ENCODE measurements at regions not wholly inside any gene's neighbourhood (a gene's known extent, or its start where the extent isn't known, plus 50 kb on each side); places are given as distances from the start of the nearest gene placed in this dataset.
"Not testable (repeated sequence)": the region's sequence is repeated elsewhere in the genome, so short reads cannot be mapped to it uniquely, and the experiment has no call there.

DNA sequence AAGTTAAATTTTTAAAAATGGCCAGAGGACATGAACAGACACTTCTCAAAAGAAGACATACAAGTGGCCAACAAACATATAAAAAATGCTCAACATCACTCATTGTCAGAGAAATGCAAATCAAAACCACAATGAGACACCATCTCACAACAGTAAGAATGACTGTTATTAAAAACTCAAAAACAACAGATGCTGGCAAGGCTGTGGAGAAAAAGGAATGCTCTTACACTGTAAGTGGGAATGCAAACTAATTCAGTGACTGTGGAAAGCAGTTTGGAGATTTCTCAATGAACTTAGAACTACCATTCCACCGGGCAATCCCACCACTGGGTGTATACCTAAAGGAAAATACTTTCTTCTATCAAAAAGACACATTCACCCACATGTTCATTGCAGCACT lies 168.5 kb upstream of the PIK3R1 start:
- no peak for DNase-seq (ENCODE audit: low read depth)

DNA sequence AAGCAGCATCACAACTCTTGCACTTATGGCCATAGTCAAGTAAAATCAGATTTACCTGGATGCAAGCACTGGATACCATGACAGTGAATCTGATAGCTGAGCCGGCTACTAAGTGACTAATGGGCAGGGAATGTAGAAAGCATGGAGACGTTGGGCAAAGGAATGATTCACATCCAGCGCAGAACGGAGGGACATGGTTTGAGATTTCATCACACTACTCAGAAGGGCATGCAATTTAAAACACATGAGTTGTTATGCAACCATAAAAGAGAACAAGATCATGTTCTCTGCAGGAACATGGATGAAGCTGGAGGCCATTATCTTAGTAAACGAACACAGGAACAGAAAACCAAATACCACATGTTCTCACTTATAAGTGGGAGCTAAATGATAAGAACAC lies 169.1 kb upstream of the PIK3R1 start:
- in situ Hi-C loops (cut with HindIII; ENCODE audit: low pct_unique_long_range_greater_than_20kb, low sequenced_read_pairs): no loop called here
- peak; percentile 71 for DNase-seq (ENCODE audit: low read depth)

More for the DNA sequence above, 168.5 kb upstream of the PIK3R1 start:
- in situ Hi-C loops (cut with HindIII; ENCODE audit: low pct_unique_long_range_greater_than_20kb, low sequenced_read_pairs): no loop called here

DNA sequence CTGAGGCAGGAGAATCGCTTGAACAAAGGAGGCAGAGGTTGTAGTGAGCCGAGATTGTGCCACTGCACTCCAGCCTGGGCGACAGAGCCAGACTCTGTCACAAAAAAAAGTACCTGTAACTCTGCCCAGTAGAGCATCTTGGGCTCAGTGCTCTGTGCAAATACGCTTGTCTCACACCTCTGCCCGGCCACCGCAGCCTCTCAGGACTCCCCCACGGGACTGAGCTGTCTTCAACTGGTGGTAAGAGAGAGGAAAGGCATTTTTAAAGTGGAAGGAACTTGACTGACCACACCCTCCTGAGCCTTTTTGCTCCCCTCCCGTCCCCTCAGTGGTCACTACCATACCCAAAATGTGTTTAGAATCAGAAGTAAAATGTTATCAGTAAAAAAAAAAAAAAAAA lies 174.3 kb upstream of the PIK3R1 start:
- in situ Hi-C loops (cut with HindIII; ENCODE audit: low pct_unique_long_range_greater_than_20kb, low sequenced_read_pairs): no loop called here
- no peak for DNase-seq (ENCODE audit: low read depth)

DNA sequence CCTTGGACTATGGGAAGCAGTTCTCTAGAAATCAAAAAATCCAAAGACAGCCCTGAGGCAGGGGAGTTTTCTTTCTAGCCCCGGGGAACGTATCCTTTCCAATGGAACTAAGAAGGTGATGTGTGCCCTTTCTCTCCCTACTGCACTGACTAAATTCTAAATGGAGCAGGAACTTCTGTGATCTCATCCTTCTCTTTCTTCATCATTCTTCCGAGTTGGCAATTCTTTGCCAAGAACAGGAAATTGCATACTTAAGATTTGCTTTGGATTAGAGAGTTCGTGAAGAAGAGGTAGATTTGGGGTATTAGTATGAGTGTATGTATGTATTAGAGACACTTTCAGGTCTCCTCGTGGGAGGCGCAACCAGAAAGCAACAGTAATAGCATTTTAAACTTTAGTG lies 178.0 kb upstream of the PIK3R1 start:
- in situ Hi-C loops (cut with HindIII; ENCODE audit: low pct_unique_long_range_greater_than_20kb, low sequenced_read_pairs): no loop called here
- no peak for DNase-seq (ENCODE audit: low read depth)

DNA sequence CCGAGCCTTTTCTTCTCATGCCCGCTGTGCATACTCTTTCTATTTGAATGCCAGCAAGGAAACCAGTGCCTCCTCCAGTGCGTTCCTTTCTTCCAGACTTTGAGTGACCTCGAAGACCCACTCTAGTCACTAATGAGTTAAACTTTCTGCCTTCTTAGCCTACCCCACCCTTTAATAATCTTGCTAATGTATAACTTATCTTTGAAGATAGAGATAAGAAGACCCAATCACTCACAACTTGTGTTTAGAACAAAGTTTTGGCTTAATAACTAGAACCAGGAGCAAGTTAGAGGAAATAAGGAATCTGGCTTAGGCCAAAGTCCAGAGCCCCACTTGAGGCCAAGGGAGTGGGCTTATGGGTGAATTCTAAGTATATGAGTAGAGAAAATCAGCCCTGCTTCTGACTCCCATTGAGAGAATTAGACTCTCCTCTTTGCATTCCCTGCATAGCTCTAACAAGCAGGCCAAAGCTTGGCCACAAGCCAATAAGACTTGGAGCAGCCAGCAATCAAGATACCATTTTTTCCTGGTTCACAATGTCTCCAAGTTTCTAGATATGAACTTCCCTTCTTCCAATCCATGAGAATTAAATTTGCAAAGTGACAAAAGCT lies 181.5 kb upstream of the PIK3R1 start:
- in situ Hi-C loops (cut with HindIII; ENCODE audit: low pct_unique_long_range_greater_than_20kb, low sequenced_read_pairs): no loop called here
- DNase-seq (ENCODE audit: low read depth): no peak

DNA sequence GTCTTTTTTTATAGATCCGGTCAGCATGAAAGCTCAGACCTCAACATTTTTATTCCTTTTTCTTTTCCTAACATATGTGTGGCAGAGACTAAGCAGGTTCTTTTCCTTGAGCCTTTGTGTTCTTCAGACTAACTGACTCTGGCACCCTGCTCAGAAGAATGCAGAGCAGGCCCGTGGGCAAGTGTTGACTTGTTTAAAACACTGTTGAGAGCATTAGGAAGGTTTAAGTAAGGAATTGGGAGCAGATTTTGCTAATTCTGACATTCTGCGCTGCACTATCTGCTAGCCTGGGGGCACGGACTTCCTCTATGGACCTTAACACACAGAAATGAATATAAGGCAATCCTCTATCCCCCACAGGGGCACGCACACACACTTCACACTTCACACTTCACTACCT lies 182.5 kb upstream of the PIK3R1 start:
- in situ Hi-C loops (cut with HindIII; ENCODE audit: low pct_unique_long_range_greater_than_20kb, low sequenced_read_pairs): no loop called here

DNA sequence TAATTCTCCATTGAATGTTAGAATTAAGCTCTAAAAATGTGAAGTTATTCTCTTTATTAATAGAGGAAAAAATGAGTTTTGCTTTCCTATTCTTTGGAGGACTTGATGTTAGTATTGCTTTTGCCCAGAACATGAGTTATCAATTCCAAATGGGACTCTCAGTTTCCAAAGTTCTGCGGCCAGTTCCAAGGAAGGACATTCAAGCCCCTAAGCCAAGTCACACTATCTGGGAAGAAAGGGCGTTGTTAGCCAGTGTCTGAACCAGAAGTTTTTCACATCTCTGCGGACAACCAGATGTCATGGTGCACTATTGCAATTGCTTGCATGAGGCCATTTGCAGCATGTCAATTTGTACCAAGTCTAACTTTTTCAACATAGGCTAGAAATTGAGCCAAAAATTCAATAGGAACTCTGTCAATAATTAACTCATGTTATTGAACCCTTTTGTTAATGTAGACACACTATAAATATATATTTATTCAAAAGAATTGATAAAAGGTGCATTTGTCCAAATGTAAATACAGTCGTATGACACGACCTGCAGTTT lies 183.3 kb upstream of the PIK3R1 start:
- in situ Hi-C loops (cut with HindIII; ENCODE audit: low pct_unique_long_range_greater_than_20kb, low sequenced_read_pairs): no loop called here
- DNase-seq (ENCODE audit: low read depth): no peak

More for the DNA sequence above, 182.5 kb upstream of the PIK3R1 start:
- no peak for DNase-seq (ENCODE audit: low read depth)

DNA sequence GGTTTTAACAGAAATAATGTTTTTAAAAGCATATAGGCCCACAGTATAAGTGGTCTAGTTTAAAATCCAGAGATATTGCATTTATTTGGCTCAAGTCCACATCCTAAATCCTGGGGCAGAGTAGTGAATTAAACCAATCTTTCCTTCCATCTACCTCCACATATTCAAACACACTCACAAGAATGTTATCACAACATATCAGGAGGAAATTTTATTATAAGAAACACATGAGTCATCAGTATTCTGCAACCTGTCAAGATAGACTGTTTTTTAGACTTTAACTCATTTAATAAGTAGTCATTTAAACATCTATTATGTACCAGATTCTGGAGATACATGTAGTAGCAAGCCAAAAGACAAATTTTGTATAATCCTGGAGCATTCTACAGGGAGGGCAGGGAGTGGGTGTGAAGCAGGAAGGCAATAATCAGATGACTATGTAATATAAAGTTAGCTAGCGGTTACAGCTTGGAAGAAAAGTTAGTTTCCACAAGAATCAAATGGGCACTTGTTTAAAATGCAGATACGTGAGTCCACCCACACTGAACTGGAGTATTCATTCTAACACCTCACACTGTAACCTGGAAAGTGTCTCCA lies 187.3 kb upstream of the PIK3R1 start:
- in situ Hi-C loops (cut with HindIII; ENCODE audit: low pct_unique_long_range_greater_than_20kb, low sequenced_read_pairs): no loop called here
- no peak for DNase-seq (ENCODE audit: low read depth)

DNA sequence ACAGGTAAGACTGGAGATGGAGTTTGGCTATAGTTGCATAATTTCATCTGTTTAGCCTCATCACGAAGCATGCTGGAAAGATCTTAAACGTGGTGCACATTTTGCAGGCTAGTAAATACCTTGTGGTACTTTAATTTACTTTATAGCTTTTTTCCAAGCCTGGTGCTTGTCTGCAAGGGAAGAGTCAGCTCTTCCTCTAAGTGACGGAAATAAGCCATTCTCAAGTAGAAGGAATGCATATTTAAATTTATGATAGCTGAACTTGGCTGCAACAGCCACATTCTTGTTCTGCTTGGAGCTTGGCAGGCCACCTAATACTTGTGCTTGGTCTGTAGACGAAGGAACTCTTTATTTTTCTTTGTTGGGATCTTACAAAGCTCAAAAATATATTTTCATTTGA lies 188.0 kb upstream of the PIK3R1 start:
- in situ Hi-C loops (cut with HindIII; ENCODE audit: low pct_unique_long_range_greater_than_20kb, low sequenced_read_pairs): no loop called here
- no peak for DNase-seq (ENCODE audit: low read depth)

DNA sequence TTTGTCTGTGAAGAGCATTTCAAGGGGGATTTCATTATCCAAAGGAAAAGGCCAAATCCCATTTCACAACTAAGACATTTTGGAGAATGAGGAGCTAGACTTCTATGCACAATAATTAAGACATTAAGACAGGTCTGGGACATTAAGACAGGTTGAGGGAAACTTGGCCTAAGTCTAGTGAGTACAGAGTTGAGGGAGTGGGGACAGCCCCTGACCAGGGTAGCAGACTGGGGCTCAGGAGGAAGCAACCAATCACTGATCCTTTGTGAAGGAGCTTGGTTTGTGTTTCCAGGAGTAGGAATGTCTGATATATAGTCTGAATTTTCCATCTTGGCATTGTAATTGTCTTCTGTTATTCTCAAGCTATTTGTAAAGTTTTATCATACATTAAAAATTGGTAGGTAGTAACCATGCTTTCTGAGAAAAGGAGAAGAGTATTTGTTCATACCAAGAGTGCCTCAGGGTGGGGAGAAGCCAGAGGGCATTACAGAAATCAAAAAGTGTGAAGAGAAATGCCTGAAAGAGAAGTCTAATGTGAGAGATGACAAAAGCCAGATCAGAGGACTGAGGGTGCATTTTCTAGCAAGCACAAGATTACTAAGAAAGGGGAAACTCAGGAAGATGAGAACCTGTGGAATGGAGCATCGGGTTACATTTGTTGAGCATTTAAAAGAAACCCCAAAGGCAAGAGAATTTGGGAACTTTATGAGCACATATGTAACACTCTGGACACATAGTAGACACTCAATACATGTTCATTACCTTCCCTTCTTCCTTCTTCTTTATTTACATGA lies 189.3 kb upstream of the PIK3R1 start:
- no peak for DNase-seq (ENCODE audit: low read depth)
- in situ Hi-C loops (cut with HindIII; ENCODE audit: low pct_unique_long_range_greater_than_20kb, low sequenced_read_pairs): no loop called here

DNA sequence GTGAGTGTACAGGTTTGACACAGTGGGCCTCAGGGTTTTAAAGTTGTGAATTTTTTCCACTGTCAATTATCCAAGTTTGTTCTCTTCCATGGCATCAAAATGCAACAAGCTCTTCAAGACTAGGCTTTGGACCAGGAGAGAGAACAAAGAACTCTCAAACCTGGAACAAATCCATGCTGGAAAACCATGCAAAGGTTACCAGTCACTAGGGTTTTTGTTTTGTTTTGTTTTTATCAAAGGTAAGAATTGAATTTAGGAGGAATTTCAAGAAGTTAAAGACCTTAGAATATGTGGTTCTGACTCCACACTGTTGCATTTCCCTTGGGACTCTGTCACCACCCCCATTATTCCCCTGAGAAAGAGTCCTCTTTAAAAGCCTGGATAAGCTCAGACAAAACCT lies 191.1 kb upstream of the PIK3R1 start:
- DNase-seq (ENCODE audit: low read depth): no peak
- in situ Hi-C loops (cut with HindIII; ENCODE audit: low pct_unique_long_range_greater_than_20kb, low sequenced_read_pairs): no loop called here

DNA sequence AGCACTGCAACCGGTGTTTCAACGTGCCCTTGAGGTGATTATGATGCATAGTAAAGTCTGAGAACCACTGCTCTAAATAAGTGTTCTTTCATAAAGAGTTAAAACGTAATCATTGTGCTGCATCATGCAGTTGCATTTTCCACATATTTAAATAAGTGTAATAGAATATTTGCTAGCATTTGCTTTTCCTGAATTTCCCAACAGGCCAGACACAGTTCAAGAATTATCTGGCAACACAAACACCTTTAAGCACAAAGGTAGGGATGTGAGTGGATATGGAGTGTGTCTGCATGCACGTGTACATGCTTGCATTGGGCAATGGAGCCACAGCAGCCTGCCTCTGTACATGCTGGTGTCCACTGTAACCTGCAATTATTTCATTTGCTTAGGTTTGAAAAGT lies 193.6 kb upstream of the PIK3R1 start:
- DNase-seq (ENCODE audit: low read depth): no peak
- in situ Hi-C loops (cut with HindIII; ENCODE audit: low pct_unique_long_range_greater_than_20kb, low sequenced_read_pairs): no loop called here

DNA sequence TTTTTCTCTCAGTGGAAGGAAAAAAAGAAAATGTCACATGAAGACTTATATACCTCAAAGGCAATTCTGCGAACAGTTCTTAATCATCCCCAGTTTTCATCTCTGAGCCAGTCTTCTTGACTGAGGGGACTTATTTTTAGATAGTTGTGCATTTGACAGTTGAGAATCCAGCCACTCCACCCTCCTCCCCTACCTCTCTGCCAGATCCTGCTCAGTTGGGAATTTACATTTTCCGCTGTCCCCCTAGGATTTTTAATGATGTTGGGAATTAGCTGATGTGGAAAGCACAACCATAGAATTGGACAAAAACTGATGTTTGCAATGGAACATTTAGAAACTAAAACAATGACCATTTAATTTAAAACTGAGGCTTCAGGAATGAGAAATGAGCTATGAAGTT lies 194.3 kb upstream of the PIK3R1 start:
- DNase-seq (ENCODE audit: low read depth): no peak
- in situ Hi-C loops (cut with HindIII; ENCODE audit: low pct_unique_long_range_greater_than_20kb, low sequenced_read_pairs): no loop called here

DNA sequence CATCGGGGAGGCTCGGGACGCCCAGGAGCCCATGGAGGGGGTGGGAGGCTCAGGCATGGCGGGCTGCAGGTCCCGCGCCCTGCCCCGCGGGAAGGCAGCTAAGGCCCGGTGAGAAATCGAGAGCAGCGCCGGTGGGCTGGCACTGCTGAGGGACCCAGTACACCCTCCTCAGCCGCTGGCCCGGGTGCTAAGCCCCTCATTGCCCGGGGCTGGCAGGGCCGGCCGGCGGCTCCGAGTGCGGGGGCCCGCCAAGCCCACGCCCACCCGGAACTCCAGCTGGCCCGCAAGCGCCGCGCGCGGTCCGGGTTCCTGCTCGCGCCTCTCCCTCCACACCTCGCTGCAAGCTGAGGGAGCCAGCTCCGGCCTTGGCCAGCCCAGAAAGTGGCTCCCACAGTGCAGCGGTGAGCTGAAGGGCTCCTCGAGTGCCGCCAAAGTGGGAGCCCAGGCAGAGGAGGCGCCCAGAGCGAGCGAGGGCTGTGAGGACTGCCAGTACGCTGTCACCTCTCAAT lies 195.0 kb upstream of the PIK3R1 start:
- in situ Hi-C loops (cut with HindIII; ENCODE audit: low pct_unique_long_range_greater_than_20kb, low sequenced_read_pairs); DNase-seq (ENCODE audit: low read depth): not testable (repeated sequence)

DNA sequence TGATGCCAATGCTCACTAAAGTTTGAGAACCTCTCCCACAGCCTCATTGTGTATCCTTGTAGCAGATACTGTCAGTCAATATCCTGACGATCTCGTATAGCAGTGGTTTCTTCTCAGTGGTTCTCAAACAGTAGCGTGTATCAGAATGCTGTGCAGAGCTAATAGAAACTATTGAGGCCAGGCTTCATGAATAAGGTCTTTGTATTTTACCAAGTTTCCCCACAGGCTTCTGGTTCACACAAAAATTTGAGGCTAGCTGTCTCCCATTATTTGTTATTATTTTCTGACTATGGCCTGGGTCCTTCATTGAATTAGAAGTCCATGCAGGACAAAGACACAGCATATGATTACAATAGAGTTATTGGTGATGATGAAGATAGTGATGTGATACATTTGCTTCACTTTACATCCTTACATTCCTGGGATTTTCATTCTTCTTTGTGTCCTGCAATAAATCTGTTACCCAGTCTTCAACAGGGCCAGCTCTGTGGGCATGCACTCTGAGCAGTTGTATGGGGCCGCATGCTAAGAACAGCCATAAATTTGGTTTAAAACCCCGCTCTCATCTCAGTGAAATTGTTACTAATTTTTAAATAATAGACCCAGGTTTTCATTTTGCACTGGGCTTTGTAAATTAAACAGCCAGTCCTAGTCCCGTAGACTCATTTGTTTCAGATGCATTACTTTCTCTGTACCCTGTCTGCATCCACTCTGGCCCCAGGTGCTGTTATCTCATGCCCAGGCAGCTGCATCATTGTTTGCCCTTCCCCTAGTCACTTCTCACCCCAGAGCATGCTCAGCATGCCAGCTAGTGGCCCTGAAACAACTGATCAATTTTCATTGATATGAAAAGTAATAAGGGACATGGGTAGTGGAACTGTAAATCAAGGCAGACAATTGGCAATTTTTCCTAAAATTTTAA lies 199.9 kb upstream of the PIK3R1 start:
- DNase-seq (ENCODE audit: low read depth): no peak
- in situ Hi-C loops (cut with HindIII; ENCODE audit: low pct_unique_long_range_greater_than_20kb, low sequenced_read_pairs): no loop called here

DNA sequence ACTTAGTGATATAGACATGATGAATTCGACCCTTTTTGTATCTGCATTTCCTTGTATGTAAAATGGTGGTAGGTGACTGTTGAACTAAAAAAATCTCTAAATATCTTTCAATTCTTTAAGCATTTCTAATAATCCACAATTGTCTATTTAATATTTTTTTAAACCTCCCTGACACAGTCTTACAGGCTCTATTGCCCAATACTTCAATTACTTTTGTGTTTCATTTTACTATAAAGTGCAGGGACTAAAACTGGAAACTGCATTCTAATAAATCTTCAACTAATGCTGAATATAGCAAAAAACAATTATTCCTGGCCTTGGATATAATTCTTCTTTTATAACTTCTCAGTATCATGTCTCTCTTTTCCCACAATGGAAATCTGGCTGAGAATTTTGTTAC lies 202.7 kb upstream of the PIK3R1 start:
- DNase-seq (ENCODE audit: low read depth): no peak
- in situ Hi-C loops (cut with HindIII; ENCODE audit: low pct_unique_long_range_greater_than_20kb, low sequenced_read_pairs): no loop called here

DNA sequence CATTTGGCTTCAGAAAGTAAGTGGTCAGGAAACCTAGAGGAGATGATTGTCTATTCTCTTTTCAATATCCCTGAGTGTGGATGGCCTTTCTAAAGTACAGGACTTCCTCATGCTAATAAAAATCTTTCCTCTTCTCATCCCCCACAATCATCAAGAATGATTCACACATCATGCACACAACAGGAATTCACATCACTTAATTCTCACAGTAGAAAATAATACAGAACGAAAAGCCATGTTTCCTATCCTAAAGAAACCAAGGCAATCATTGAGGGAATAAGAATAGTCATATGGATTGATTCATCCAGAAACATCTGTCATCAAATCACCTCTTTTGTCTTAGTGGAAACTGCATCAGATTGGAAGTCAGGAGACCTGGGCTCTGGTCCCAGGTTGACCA lies 203.1 kb upstream of the PIK3R1 start:
- in situ Hi-C loops (cut with HindIII; ENCODE audit: low pct_unique_long_range_greater_than_20kb, low sequenced_read_pairs): no loop called here
- no peak for DNase-seq (ENCODE audit: low read depth)

DNA sequence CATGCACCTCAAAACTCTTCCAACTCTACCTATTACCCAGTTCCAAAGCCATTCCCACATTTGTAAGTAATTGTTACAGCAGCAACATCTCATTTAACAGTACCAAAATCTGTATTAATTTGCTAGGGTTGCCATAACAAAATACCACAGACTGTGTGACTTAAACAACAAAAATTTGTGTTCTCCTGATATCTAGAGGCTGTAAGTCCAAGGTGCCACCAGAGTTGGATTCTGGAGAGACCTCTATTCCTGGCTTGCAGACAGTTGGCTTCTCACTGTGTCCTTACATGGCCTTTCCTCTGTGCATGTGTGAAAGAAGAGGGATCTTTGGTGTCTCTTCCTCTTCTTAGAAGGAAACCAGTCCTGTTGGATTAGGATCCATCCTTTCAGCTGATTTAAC lies 203.8 kb upstream of the PIK3R1 start:
- no peak for DNase-seq (ENCODE audit: low read depth)
- in situ Hi-C loops (cut with HindIII; ENCODE audit: low pct_unique_long_range_greater_than_20kb, low sequenced_read_pairs): no loop called here
